HG03159 (cell line): ENCODE measurements at regions not wholly inside any gene's neighbourhood (a gene's known extent, or its start where the extent isn't known, plus 50 kb on each side); places are given as distances from the start of the nearest gene placed in this dataset.

ENCODE experiments used
- ATAC-seq: cut with Tn5 transposase; IDR thresholded peaks from one replicate; pipeline ENCODE4 v1.9.1; 2021; ENCODE audit warnings: mild to moderate bottlenecking, moderate library complexity; ENCODE audit not compliant: unreplicated experiment

GRCh38 chr13:61039302-61039701 is 376.3 kb downstream of the PCDH20 start:
- ATAC-seq: no peak

GRCh38 chr13:61036715-61037114 is 378.9 kb downstream of the PCDH20 start:
- ATAC-seq: no peak

- no peak for ATAC-seq
Observed at GRCh38 chr13:61030445-61030844, 385.2 kb downstream of the PCDH20 start.

- ATAC-seq: no peak
Observed at GRCh38 chr13:61029064-61029463, 386.6 kb downstream of the PCDH20 start.

- no peak for ATAC-seq
Observed at GRCh38 chr13:61024046-61024445, 391.6 kb downstream of the PCDH20 start.

- no peak for ATAC-seq
Observed at GRCh38 chr13:61021838-61022237, 393.8 kb downstream of the PCDH20 start.

- ATAC-seq: no peak
Observed at GRCh38 chr13:61013796-61014195, 401.9 kb downstream of the PCDH20 start.

GRCh38 chr13:61010358-61010757 is 405.3 kb downstream of the PCDH20 start:
- ATAC-seq: no peak

- no peak for ATAC-seq
Observed at GRCh38 chr13:61002686-61003085, 413.0 kb downstream of the PCDH20 start.

GRCh38 chr13:60990032-60990733 is 425.5 kb downstream of the PCDH20 start:
- ATAC-seq: no peak

GRCh38 chr13:60986301-60986700 is 429.3 kb downstream of the PCDH20 start:
- no peak for ATAC-seq

GRCh38 chr13:60981407-60981806 is 434.2 kb downstream of the PCDH20 start:
- ATAC-seq: no peak

- no peak for ATAC-seq
Observed at GRCh38 chr13:60976367-60976766, 439.3 kb downstream of the PCDH20 start.

GRCh38 chr13:60974296-60974695 is 441.4 kb downstream of the PCDH20 start:
- ATAC-seq: no peak

GRCh38 chr13:60973529-60973928 is 442.1 kb downstream of the PCDH20 start:
- no peak for ATAC-seq

GRCh38 chr13:60970736-60971135 is 444.9 kb downstream of the PCDH20 start:
- ATAC-seq: no peak

GRCh38 chr13:60969656-60970055 is 446.0 kb downstream of the PCDH20 start:
- ATAC-seq: no peak

- ATAC-seq: no peak
Observed at GRCh38 chr13:60959427-60959826, 456.2 kb downstream of the PCDH20 start.

- ATAC-seq: no peak
Observed at GRCh38 chr13:60957816-60958215, 457.8 kb downstream of the PCDH20 start.

- no peak for ATAC-seq
Observed at GRCh38 chr13:60945396-60945795, 470.3 kb downstream of the PCDH20 start.

GRCh38 chr13:60944863-60945262 is 470.8 kb downstream of the PCDH20 start:
- no peak for ATAC-seq

- no peak for ATAC-seq
Observed at GRCh38 chr13:60944016-60944415, 471.6 kb downstream of the PCDH20 start.

GRCh38 chr13:60936281-60936680 is 479.4 kb downstream of the PCDH20 start:
- no peak for ATAC-seq
